H9 (cell line): ENCODE measurements at regions not wholly inside any gene's neighbourhood (a gene's known extent, or its start where the extent isn't known, plus 50 kb on each side); places are given as distances from the start of the nearest gene placed in this dataset.
A peak's percentile ranks its signal among the peaks of the same experiment; 100 is the strongest.

ENCODE experiments used
- DNase-seq: peaks from one replicate; pipeline ENCODE4 v3.0.0-alpha.2; 2017
- H2AFZ ChIP-seq: one replicate; pipeline ENCODE4 v1.6.1; 2013; ENCODE audit warnings: mild to moderate bottlenecking, low read length, control low read depth, moderate library complexity
- H2AK5ac ChIP-seq: 2 replicates; pipeline ENCODE4 v1.6.1; 2013; ENCODE audit warnings: low read length, control low read depth, mixed read lengths; ENCODE audit not compliant: insufficient read length
- H2BK120ac ChIP-seq: one replicate; pipeline ENCODE4 v1.6.1; 2013; ENCODE audit warnings: low read depth, mild to moderate bottlenecking, low read length, control low read depth, inconsistent platforms; ENCODE audit not compliant: poor library complexity, severe bottlenecking
- H2BK12ac ChIP-seq: 2 replicates; pipeline ENCODE4 v1.6.1; 2013; ENCODE audit warnings: low read length, control low read depth, mixed read lengths, low read depth; ENCODE audit not compliant: insufficient read length
- H2BK15ac ChIP-seq: 2 replicates; pipeline ENCODE4 v1.6.1; 2013; ENCODE audit warnings: low read depth, low read length, control low read depth
- H2BK20ac ChIP-seq: one replicate; pipeline ENCODE4 v1.6.1; 2013; ENCODE audit warnings: low read depth, mild to moderate bottlenecking, low read length, control low read depth, inconsistent platforms; ENCODE audit not compliant: poor library complexity, severe bottlenecking
- H2BK5ac ChIP-seq: 2 replicates; pipeline ENCODE4 v1.6.1; 2013; ENCODE audit warnings: low read length, control low read depth, mixed read lengths; ENCODE audit not compliant: insufficient read length
- H3K14ac ChIP-seq: 2 replicates; pipeline ENCODE4 v1.6.1; 2013; ENCODE audit warnings: low read length, control low read depth; ENCODE audit not compliant: insufficient read depth
- H3K18ac ChIP-seq: 2 replicates; pipeline ENCODE4 v1.6.1; 2013; ENCODE audit warnings: low read depth, mild to moderate bottlenecking, mixed read lengths, low read length, control low read depth; ENCODE audit not compliant: insufficient read length
- H3K23ac ChIP-seq: 2 replicates; pipeline ENCODE4 v1.6.1; 2013; ENCODE audit warnings: low read length, control low read depth, mixed read lengths, low read depth; ENCODE audit not compliant: insufficient read length
- H3K23me2 ChIP-seq: 2 replicates; pipeline ENCODE4 v1.6.1; 2013; ENCODE audit warnings: low read depth, mild to moderate bottlenecking, mixed read lengths, low read length, control low read depth; ENCODE audit not compliant: insufficient read length, poor library complexity, severe bottlenecking
- H3K27ac ChIP-seq: 2 replicates; pipeline ENCODE4 v1.5.1; 2013; ENCODE audit warnings: low read length, control low read depth, mixed read lengths, low read depth; ENCODE audit not compliant: insufficient read length
- H3K27me3 ChIP-seq: 2 replicates; pipeline ENCODE4 v1.6.1; 2013; ENCODE audit warnings: low read length, control low read depth, inconsistent platforms; ENCODE audit not compliant: insufficient read depth
- H3K4ac ChIP-seq: 2 replicates; pipeline ENCODE4 v1.6.1; 2013; ENCODE audit warnings: low read depth, mild to moderate bottlenecking, control low read depth, inconsistent platforms, low read length, moderate library complexity
- H3K4me1 ChIP-seq: 2 replicates; pipeline ENCODE4 v1.6.1; 2013; ENCODE audit warnings: low read length, control low read depth, inconsistent platforms; ENCODE audit not compliant: insufficient read depth
- H3K4me2 ChIP-seq: 2 replicates; pipeline ENCODE4 v1.6.1; 2013; ENCODE audit warnings: low read length, control low read depth, mixed read lengths; ENCODE audit not compliant: insufficient read length, insufficient read depth
- H3K56ac ChIP-seq: 2 replicates; pipeline ENCODE4 v1.6.1; 2013; ENCODE audit warnings: low read depth, mild to moderate bottlenecking, mixed read lengths, low read length, control low read depth; ENCODE audit not compliant: insufficient read length
- H3K79me1 ChIP-seq: 2 replicates; pipeline ENCODE4 v1.6.1; 2013; ENCODE audit warnings: low read depth, mild to moderate bottlenecking, moderate library complexity, low read length, control low read depth, inconsistent platforms; ENCODE audit not compliant: insufficient read depth, poor library complexity, severe bottlenecking
- H3K79me2 ChIP-seq: 2 replicates; pipeline ENCODE4 v1.6.1; 2013; ENCODE audit warnings: low read length, control low read depth, inconsistent platforms; ENCODE audit not compliant: insufficient read depth
- H3K9ac ChIP-seq: 2 replicates; pipeline ENCODE4 v1.6.1; 2013; ENCODE audit warnings: low read length, control low read depth, mixed read lengths; ENCODE audit not compliant: insufficient read length; ENCODE audit errors: extremely low read depth
- H3K9me3 ChIP-seq: one replicate; pipeline ENCODE4 v1.6.1; 2013; ENCODE audit warnings: low read depth, low read length, inconsistent platforms; ENCODE audit not compliant: control insufficient read depth
- H3T11ph ChIP-seq: one replicate; pipeline ENCODE4 v1.6.1; 2013; ENCODE audit warnings: mild to moderate bottlenecking, low read length, control low read depth, inconsistent platforms
- H4K20me1 ChIP-seq: one replicate; pipeline ENCODE4 v1.6.1; 2013; ENCODE audit not compliant: control insufficient read depth, insufficient read length, insufficient read depth
- H4K5ac ChIP-seq: 2 replicates; pipeline ENCODE4 v1.6.1; 2013; ENCODE audit warnings: low read depth, mild to moderate bottlenecking, mixed read lengths, low read length, control low read depth; ENCODE audit not compliant: insufficient read length
- H4K8ac ChIP-seq: replicated peaks from 2 replicates; pipeline ENCODE4 v1.6.1; 2013; ENCODE audit warnings: low read length, control low read depth, mixed read lengths, low read depth; ENCODE audit not compliant: insufficient read length
- H4K91ac ChIP-seq: 2 replicates; pipeline ENCODE4 v1.6.1; 2013; ENCODE audit warnings: low read depth, mild to moderate bottlenecking, moderate library complexity, mixed read lengths, low read length, control low read depth; ENCODE audit not compliant: insufficient read length
- H3K27ac Mint-ChIP-seq, 3 experiments: 2 replicates in 2 of 3; 3 replicates in 1 of 3; pipeline ENCODE4 v1.8.0; 2020 to 2021; ENCODE audit warnings: mixed read lengths in 3 of 3, mild to moderate bottlenecking in 1 of 3, moderate library complexity in 1 of 3
- H3K27me3 Mint-ChIP-seq: 2 replicates; pipeline ENCODE4 v1.8.0; 2021; ENCODE audit warnings: low read depth, mild to moderate bottlenecking, moderate library complexity, mixed read lengths
- H3K36me3 Mint-ChIP-seq, 3 experiments: 2 replicates in 2 of 3; 3 replicates in 1 of 3; pipeline ENCODE4 v1.8.0; 2020 to 2021; ENCODE audit warnings: low read depth in 3 of 3, mixed read lengths in 3 of 3; ENCODE audit not compliant: insufficient read depth in 1 of 3
- H3K4me1 Mint-ChIP-seq, 2 experiments: 2 replicates each; pipeline ENCODE4 v1.8.0; 2020; ENCODE audit warnings: mixed read lengths in 2 of 2
- H3K4me3 Mint-ChIP-seq, 2 experiments: 2 replicates in 1 of 2; 3 replicates in 1 of 2; pipeline ENCODE4 v1.8.0; 2020 to 2021; ENCODE audit warnings: mild to moderate bottlenecking in 2 of 2, mixed read lengths in 2 of 2, moderate library complexity in 1 of 2
- H3K9me3 Mint-ChIP-seq, 2 experiments: 2 replicates in 1 of 2; 3 replicates in 1 of 2; pipeline ENCODE4 v1.8.0; 2020; ENCODE audit warnings: mild to moderate bottlenecking in 2 of 2, mixed read lengths in 2 of 2, moderate library complexity in 1 of 2
- CTCF ChIP-seq: fragments of 200-600 bp; sonication (generic); conservative IDR thresholded peaks from 3 replicates; pipeline ENCODE4 v1.8.0; 2021; ENCODE audit warnings: antibody characterized with exemption, mild to moderate bottlenecking
- WGBS: extraction: QIAGEN DNeasy Blood & Tissue Kit; methylation state at CpG from one replicate; pipeline ENCODE4 v1.1.7; 2013; ENCODE audit warnings: missing lambda C conversion rate, low lambda C conversion rate, mixed read lengths; ENCODE audit not compliant: insufficient read length; ENCODE audit errors: extremely low coverage; 5-methylcytosine and 5-hydroxymethylcytosine counted together

DNA sequence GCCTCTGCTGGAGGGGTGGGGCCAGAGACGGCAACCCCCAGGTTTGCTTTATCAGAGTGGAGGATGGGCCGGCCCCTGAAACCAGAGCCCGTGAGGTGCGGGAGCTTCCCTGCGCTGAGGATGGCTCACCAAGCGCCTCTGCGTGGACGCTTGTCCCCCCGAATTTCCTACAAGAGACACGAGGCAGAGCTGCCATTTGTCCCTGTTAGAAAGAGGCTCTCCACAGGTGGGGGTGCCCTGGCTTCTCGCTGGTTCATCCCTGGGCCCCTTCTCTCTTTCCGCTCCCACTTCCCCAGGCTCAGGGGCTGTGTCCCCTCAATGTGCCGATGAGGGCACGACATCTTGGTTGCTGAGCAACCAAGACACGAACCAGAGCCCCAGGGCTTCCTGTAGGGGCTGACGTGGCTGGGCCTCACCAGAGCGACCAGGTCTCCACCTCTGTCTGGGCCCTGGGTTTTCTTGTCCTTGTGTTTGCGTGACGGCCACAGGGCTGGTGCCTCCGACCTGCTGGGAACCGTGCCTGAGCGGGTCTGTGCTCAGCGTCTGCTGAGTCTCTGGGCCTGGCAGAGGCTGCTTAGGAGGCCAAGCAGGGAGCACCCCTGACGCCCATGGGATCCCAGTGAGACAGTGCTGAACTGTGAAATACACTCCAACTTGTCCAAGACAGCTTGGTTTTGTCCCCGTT lies 119.6 kb upstream of the COL5A1 start:
- peak overlapping the region in 1 of 3 experiments; percentile 75; a peak in 2 of 7 replicates for H3K27ac Mint-ChIP-seq
- Histone ChIP-seq H2AK5ac (no peak overlapping the region), H4K91ac (no peak overlapping the region), H3K18ac (no peak overlapping the region), H3K27me3 (no peaks in the 10 kb centered on the region), H3K4me1 (no peaks in the 10 kb centered on the region), H3K9me3 (no peaks in the 10 kb centered on the region), H4K20me1 (no peaks in the 10 kb centered on the region), H3K4me2 (no peak overlapping the region), H4K8ac (no peak overlapping the region), H3K9ac (no peak overlapping the region), H3K4ac (no peak overlapping the region), H3K79me2 (no peaks in the 10 kb centered on the region), H3K27ac (no peak overlapping the region), H3K23me2 (no peaks in the 10 kb centered on the region), H2BK12ac (no peak overlapping the region), H3K79me1 (no peaks in the 10 kb centered on the region), H3K23ac (no peak overlapping the region), H3K14ac (no peak overlapping the region), H2BK20ac (no peak overlapping the region), H2BK120ac (no peak overlapping the region), H3K56ac (no peak overlapping the region), H2BK15ac (no peak overlapping the region), H2AFZ (no peak overlapping the region), H3T11ph (no peak overlapping the region), H4K5ac (no peak overlapping the region), H2BK5ac (no peak overlapping the region)
- peaks cover 0 to 7% (median under 1%) of the 10 kb centered on the region in 3 experiments; a peak in 2 of 7 replicates for H3K36me3 Mint-ChIP-seq
- peaks cover 4 to 10% of the 10 kb centered on the region in 2 experiments for H3K4me1 Mint-ChIP-seq
- DNase-seq: no peak
- peaks cover under 1 to 6% of the 10 kb centered on the region in 2 experiments; a peak in 2 of 5 replicates for H3K9me3 Mint-ChIP-seq
- peaks cover 2% of the 10 kb centered on the region; the same call in 1 of the 2 replicates for H3K27me3 Mint-ChIP-seq
- no peak for TF ChIP-seq CTCF
- WGBS: no CpG with 5 or more reads among the region's 25 CpGs
- H3K4me3 Mint-ChIP-seq: no peak overlapping the region
